Karpas-422 (cell line): ENCODE measurements at regions not wholly inside any gene's neighbourhood (a gene's known extent, or its start where the extent isn't known, plus 50 kb on each side); places are given as distances from the start of the nearest gene placed in this dataset. TPM values are rescaled to one million over a fixed set of nuclear protein-coding genes. Genes with fewer than 3 reads are reported as not detected.
"Not testable (repeated sequence)": the region's sequence is repeated elsewhere in the genome, so short reads cannot be mapped to it uniquely, and the experiment has no call there.

ENCODE experiments used
- DNase-seq: peaks from one replicate; pipeline ENCODE4 v3.0.0-alpha.2; 2015
- H2AFZ ChIP-seq: fragments of 200-600 bp; sonication (generic); 2 replicates; pipeline ENCODE4 v1.6.1; 2014; ENCODE audit warnings: antibody characterized with exemption, low read length, mixed read lengths
- H3K27ac ChIP-seq: fragments of 200-600 bp; sonication (generic); 2 replicates; pipeline ENCODE4 v1.5.1; 2014; ENCODE audit warnings: mild to moderate bottlenecking, low read length, moderate library complexity
- H3K27me3 ChIP-seq: fragments of 200-600 bp; sonication (generic); 2 replicates; pipeline ENCODE4 v1.6.1; 2014; ENCODE audit warnings: low read length, mixed read lengths
- H3K36me3 ChIP-seq: fragments of 200-600 bp; sonication (generic); 2 replicates; pipeline ENCODE4 v1.6.1; 2014; ENCODE audit warnings: low read length, mixed read lengths; ENCODE audit not compliant: insufficient read depth
- H3K4me1 ChIP-seq: fragments of 200-600 bp; sonication (generic); 2 replicates; pipeline ENCODE4 v1.6.1; 2014; ENCODE audit warnings: mild to moderate bottlenecking, low read length, mixed read lengths
- H3K4me2 ChIP-seq: fragments of 200-600 bp; sonication (generic); 2 replicates; pipeline ENCODE4 v1.6.1; 2014; ENCODE audit warnings: low read length, low read depth, mild to moderate bottlenecking; ENCODE audit not compliant: poor library complexity, severe bottlenecking
- H3K4me3 ChIP-seq: fragments of 200-600 bp; sonication (generic); 2 replicates; pipeline ENCODE4 v1.5.1; 2014; ENCODE audit warnings: mild to moderate bottlenecking, antibody characterized with exemption, low read length, mixed read lengths
- H3K79me2 ChIP-seq: fragments of 200-600 bp; sonication (generic); 2 replicates; pipeline ENCODE4 v1.6.1; 2014; ENCODE audit warnings: mild to moderate bottlenecking, low read length, mixed read lengths
- H3K9ac ChIP-seq: fragments of 200-600 bp; sonication (generic); 2 replicates; pipeline ENCODE4 v1.6.0; 2014; ENCODE audit warnings: low read length
- H3K9me2 ChIP-seq: fragments of 200-600 bp; sonication (generic), shearing (Covaris generic); replicated peaks from 2 replicates; pipeline ENCODE4 v1.6.0; 2014; ENCODE audit warnings: mild to moderate bottlenecking, low read length, moderate library complexity; ENCODE audit not compliant: insufficient read depth
- H3K9me3 ChIP-seq: fragments of 300-700, 200-600 bp; sonication (generic); 2 replicates; pipeline ENCODE4 v1.6.1; 2014; ENCODE audit warnings: low read length, mixed read lengths
- H4K20me1 ChIP-seq: fragments of 200-600 bp; sonication (generic); 2 replicates; pipeline ENCODE4 v1.6.1; 2014; ENCODE audit warnings: mild to moderate bottlenecking, antibody characterized with exemption, low read length, low read depth; ENCODE audit not compliant: insufficient read depth
- small RNA-seq: library from RNA; depleted of rRNA; stranded (forward); fragments of <200 nt; gene quantifications from one replicate; pipeline ENCODE3, GENCODE V24; 2014

DNA sequence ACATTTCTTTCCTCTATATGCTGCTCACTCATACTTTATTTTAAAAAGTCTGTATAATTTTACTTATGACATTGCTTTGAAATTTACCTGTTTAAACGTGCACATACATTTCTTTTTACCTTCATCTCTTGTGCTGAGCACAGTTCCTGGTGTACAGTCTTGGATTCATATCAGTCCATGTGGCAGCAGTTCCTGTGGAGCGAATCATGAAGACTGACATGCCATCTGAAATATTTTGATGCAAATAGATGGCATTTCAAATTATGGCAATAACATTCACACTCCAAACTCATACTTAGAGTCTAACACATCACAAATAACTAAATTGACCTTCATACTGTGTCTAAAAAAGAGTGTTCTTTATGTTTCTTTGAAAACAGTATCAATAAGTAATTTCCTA, 90.3 kb upstream of the CDH2 start:
- no peak overlapping the region for H2AFZ ChIP-seq
- H3K9me3 ChIP-seq: peaks cover 25% of the 10 kb centered on the region
- no peaks in the 10 kb centered on the region for H3K27me3 ChIP-seq
- H3K4me1 ChIP-seq: no peaks in the 10 kb centered on the region
- H3K4me3 ChIP-seq: no peak overlapping the region
- no peak overlapping the region for H3K9ac ChIP-seq
- no peak overlapping the region for H3K4me2 ChIP-seq
- no peaks in the 10 kb centered on the region for H3K79me2 ChIP-seq
- no peak for DNase-seq
- no peaks in the 10 kb centered on the region for H3K36me3 ChIP-seq
- H4K20me1 ChIP-seq: no peaks in the 10 kb centered on the region
- no peak overlapping the region for H3K27ac ChIP-seq
- H3K9me2 ChIP-seq: no peaks in the 10 kb centered on the region

DNA sequence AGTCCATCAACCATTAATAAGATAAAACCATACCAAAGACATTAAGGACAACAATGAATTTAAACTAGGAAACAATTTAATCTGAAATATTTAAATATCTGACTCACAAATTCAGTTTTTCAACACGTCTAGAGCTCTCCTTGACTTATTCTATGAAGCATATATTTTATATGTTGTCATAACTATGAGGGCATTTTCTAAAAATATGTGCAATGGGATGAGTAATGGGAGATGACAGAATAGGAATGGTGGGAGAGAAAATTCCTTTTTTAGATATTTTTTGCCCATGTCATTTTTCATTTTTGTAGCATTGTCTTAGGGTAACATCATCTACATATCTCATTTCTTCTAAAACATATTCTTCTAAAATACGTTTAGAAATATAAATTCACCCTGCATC, 79.2 kb upstream of the CDH2 start:
- Histone ChIP-seq H3K9ac (no peak overlapping the region), H3K27me3 (no peaks in the 10 kb centered on the region)
- DNase-seq: no peak

DNA sequence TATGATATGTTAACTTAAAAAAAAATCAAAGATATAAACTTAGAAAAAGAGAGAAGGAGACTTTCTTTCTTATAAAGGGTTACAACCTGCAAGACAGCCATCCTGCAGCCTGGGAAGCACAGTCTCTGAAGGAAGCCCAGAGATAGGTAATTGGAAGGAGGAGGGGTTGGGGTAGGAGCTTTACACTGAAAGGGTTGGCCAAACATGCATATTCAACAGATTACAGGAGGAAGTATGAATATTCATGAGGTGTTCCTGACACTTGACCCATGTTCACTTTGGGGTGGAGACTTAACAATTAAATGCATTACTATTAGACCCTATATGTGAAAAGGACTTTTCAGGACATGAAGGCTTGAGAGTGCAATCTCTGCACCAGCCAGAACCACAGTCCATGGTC, 71.7 kb upstream of the CDH2 start:
- peaks cover 4% of the 10 kb centered on the region for H3K9me3 ChIP-seq
- no peak overlapping the region for H2AFZ ChIP-seq
- no peaks in the 10 kb centered on the region for H3K27me3 ChIP-seq
- no peaks in the 10 kb centered on the region for H3K36me3 ChIP-seq
- no peaks in the 10 kb centered on the region for H4K20me1 ChIP-seq
- H3K4me3 ChIP-seq: no peak overlapping the region
- no peaks in the 10 kb centered on the region for H3K79me2 ChIP-seq
- H3K4me2 ChIP-seq: no peak overlapping the region
- no peak overlapping the region for H3K27ac ChIP-seq
- no peak for DNase-seq
- no peaks in the 10 kb centered on the region for H3K9me2 ChIP-seq
- no peaks in the 10 kb centered on the region for H3K4me1 ChIP-seq
- no peak overlapping the region for H3K9ac ChIP-seq

More for the DNA sequence above, 79.2 kb upstream of the CDH2 start:
- H3K27ac ChIP-seq: no peak overlapping the region
- peaks cover 24% of the 10 kb centered on the region for H3K9me3 ChIP-seq
- H3K9me2 ChIP-seq: no peaks in the 10 kb centered on the region
- H3K4me2 ChIP-seq: no peak overlapping the region
- H3K4me1 ChIP-seq: no peaks in the 10 kb centered on the region
- no peaks in the 10 kb centered on the region for H4K20me1 ChIP-seq
- no peaks in the 10 kb centered on the region for H3K79me2 ChIP-seq
- no peak overlapping the region for H3K4me3 ChIP-seq
- H3K36me3 ChIP-seq: no peaks in the 10 kb centered on the region
- no peak overlapping the region for H2AFZ ChIP-seq

DNA sequence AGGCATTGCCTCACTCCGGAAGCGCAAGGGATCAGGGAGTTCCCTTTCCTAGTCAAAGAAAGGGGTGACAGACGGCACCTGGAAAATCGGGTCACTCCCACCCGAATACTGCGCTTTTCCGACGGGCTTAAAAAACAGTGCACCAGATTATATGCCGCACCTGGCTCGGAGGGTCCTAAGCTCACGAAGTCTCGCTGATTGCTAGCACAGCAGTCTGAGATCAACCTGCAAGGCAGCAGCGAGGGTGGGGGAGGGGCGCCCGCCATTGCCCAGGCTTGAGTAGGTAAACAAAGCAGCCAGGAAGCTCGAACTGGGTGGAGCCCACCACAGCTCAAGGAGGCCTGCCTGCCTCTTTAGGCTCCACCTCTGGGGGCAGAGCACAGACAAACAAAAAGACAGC, 63.7 kb upstream of the CDH2 start:
- H3K9ac ChIP-seq, H3K27ac ChIP-seq, H3K4me3 ChIP-seq, H3K79me2 ChIP-seq, H3K4me2 ChIP-seq, H4K20me1 ChIP-seq, H3K36me3 ChIP-seq, H2AFZ ChIP-seq, H3K9me3 ChIP-seq, H3K4me1 ChIP-seq, H3K9me2 ChIP-seq, H3K27me3 ChIP-seq, DNase-seq: not testable (repeated sequence)

DNA sequence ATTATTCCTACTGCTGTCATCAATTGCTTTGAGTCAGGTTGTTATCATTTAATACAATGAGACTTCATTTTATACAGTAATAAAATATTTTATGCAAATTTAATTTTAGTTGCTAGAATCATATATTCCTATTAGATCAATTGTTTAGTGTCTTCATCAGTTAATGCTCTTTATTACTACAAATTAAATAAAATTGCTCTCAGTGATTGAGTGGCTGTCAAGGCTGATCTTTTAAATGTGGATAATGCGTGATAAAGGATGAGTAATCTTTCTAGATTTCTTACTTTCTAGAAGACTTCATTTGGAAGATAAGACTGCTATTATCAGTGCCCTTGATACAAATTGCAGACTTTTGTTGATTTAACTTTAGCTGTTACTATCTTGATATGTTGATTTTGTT, 59.6 kb upstream of the CDH2 start:
- Histone ChIP-seq H3K27ac (no peak overlapping the region), H3K79me2 (no peaks in the 10 kb centered on the region), H3K9ac (no peak overlapping the region), H2AFZ (no peak overlapping the region), H3K4me1 (no peaks in the 10 kb centered on the region), H3K4me2 (no peak overlapping the region), H3K4me3 (no peak overlapping the region), H3K9me3 (peaks cover 18% of the 10 kb centered on the region), H3K9me2 (no peaks in the 10 kb centered on the region), H3K36me3 (no peaks in the 10 kb centered on the region), H4K20me1 (no peaks in the 10 kb centered on the region), H3K27me3 (no peaks in the 10 kb centered on the region)
- no peak for DNase-seq

Small RNA genes lying in the stretch of these regions (small RNA-seq; reads per million reads assigned to genes)
- not detected for gene AC023932.1
- gene AC105245.1: not detected
- not detected for gene RNU6-408P
